ENCODE measurements at regions not wholly inside any gene's neighbourhood (a gene's known extent, or its start where the extent isn't known, plus 50 kb on each side); places are given as distances from the start of the nearest gene placed in this dataset.
"Not testable (repeated sequence)": the region's sequence is repeated elsewhere in the genome, so short reads cannot be mapped to it uniquely, and the experiment has no call there.

GRCh38 chr12:19726122-19726521 is 286.8 kb downstream of the AEBP2 start:
- no peak for DNase-seq

GRCh38 chr12:19726592-19726991 is 287.3 kb downstream of the AEBP2 start:
- DNase-seq = no peak

GRCh38 chr12:19737019-19737418 is 297.7 kb downstream of the AEBP2 start:
- no peak for DNase-seq

GRCh38 chr12:19739195-19739776 is 300.0 kb downstream of the AEBP2 start:
- peak; percentile 5 to 33 for DNase-seq

- no peak for DNase-seq
Observed at GRCh38 chr12:19740472-19741131, 301.3 kb downstream of the AEBP2 start.

- no peak for DNase-seq
Observed at GRCh38 chr12:19741132-19741489, 301.8 kb downstream of the AEBP2 start.

GRCh38 chr12:19744705-19745218 is 305.5 kb downstream of the AEBP2 start:
- DNase-seq = no peak

- DNase-seq = no peak
Observed at GRCh38 chr12:19746471-19746870, 307.2 kb downstream of the AEBP2 start.

GRCh38 chr12:19749906-19750574 is 310.7 kb downstream of the AEBP2 start:
- DNase-seq = no peak

- no peak for DNase-seq
Observed at GRCh38 chr12:19751078-19751477, 311.8 kb downstream of the AEBP2 start.

GRCh38 chr12:19752712-19753111 is 313.4 kb downstream of the AEBP2 start:
- no peak for DNase-seq

GRCh38 chr12:19755136-19755535 is 315.8 kb downstream of the AEBP2 start:
- no peak for DNase-seq

- DNase-seq = no peak
Observed at GRCh38 chr12:19757317-19757877, 318.1 kb downstream of the AEBP2 start.

GRCh38 chr12:19759227-19759626 is 319.9 kb downstream of the AEBP2 start:
- DNase-seq = no peak

- no peak for DNase-seq
Observed at GRCh38 chr12:19760611-19761010, 321.3 kb downstream of the AEBP2 start.

- DNase-seq = no peak
Observed at GRCh38 chr12:19761463-19761862, 322.2 kb downstream of the AEBP2 start.

- no peak for DNase-seq
Observed at GRCh38 chr12:19763488-19763887, 324.2 kb downstream of the AEBP2 start.

GRCh38 chr12:19764408-19764807 is 325.1 kb downstream of the AEBP2 start:
- no peak for DNase-seq

- no peak for DNase-seq
Observed at GRCh38 chr12:19771858-19772257, 332.6 kb downstream of the AEBP2 start.

- DNase-seq = no peak
Observed at GRCh38 chr12:19772776-19773175, 333.5 kb downstream of the AEBP2 start.

- DNase-seq = no peak
Observed at GRCh38 chr12:19775241-19775640, 335.9 kb downstream of the AEBP2 start.

- not testable (repeated sequence) for DNase-seq
Observed at GRCh38 chr12:19775976-19776375, 336.7 kb downstream of the AEBP2 start.

GRCh38 chr12:19778172-19778571 is 338.9 kb downstream of the AEBP2 start:
- DNase-seq = no peak

- no peak for DNase-seq
Observed at GRCh38 chr12:19778797-19779196, 339.5 kb downstream of the AEBP2 start.
